Activated CD4-positive, alpha-beta T cell treated with anti-CD3 and anti-CD28 coated beads, Interleukin-10, Interleukin-2, amounts not matched to agents 100 ng/mL and 50 ng/mL, durations not matched to agents 16 hours and 8 hours (primary cell): ENCODE measurements at regions not wholly inside any gene's neighbourhood (a gene's known extent, or its start where the extent isn't known, plus 50 kb on each side); places are given as distances from the start of the nearest gene placed in this dataset.
"Not testable (repeated sequence)": the region's sequence is repeated elsewhere in the genome, so short reads cannot be mapped to it uniquely, and the experiment has no call there.

Source experiments
- DNase-seq: peaks from one replicate; pipeline ENCODE4 v3.0.0-alpha.2; 2020

GRCh38 chr2:222351035-222351434, 52.2 kb upstream of the PAX3 start:
- DNase-seq, result no peak

GRCh38 chr2:222352981-222353380, 54.2 kb upstream of the PAX3 start:
- DNase-seq, result no peak

- DNase-seq, result no peak
These were observed 55.2 kb upstream of the PAX3 start for GRCh38 chr2:222353993-222354392.

- DNase-seq, result no peak
These were observed 57.1 kb upstream of the PAX3 start for GRCh38 chr2:222355860-222356259.

GRCh38 chr2:222357930-222358329, 59.1 kb upstream of the PAX3 start:
- no peak for DNase-seq

GRCh38 chr2:222358876-222359275, 60.1 kb upstream of the PAX3 start:
- no peak for DNase-seq

GRCh38 chr2:222360146-222360545, 61.3 kb upstream of the PAX3 start:
- no peak for DNase-seq

GRCh38 chr2:222360997-222361396, 62.2 kb upstream of the PAX3 start:
- DNase-seq, result no peak

GRCh38 chr2:222361787-222362186, 62.6 kb upstream of the SGPP2 start:
- DNase-seq, result no peak

GRCh38 chr2:222362336-222362735, 62.0 kb upstream of the SGPP2 start:
- DNase-seq, result no peak

GRCh38 chr2:222364285-222364895, 60.0 kb upstream of the SGPP2 start:
- peak; percentile 6 for DNase-seq

- not testable (repeated sequence) for DNase-seq
These were observed 56.1 kb upstream of the SGPP2 start for GRCh38 chr2:222368280-222368679.

GRCh38 chr2:222372993-222373392, 51.4 kb upstream of the SGPP2 start:
- no peak for DNase-seq
